ENCODE measurements at regions not wholly inside any gene's neighbourhood (a gene's known extent, or its start where the extent isn't known, plus 50 kb on each side); places are given as distances from the start of the nearest gene placed in this dataset.
"Not testable (repeated sequence)": the region's sequence is repeated elsewhere in the genome, so short reads cannot be mapped to it uniquely, and the experiment has no call there.

GRCh38 chr2:192958615-192959014 lies 763.9 kb upstream of the TMEFF2 start:
- TF ChIP-seq POLR2A, CTCF, POLR2AphosphoS5, EP300 (IDR thresholded peaks at IDR 0.05): not testable (repeated sequence)

All from sigmoid colon (tissue), 4 donors.